Naive thymus-derived CD8-positive, alpha-beta T cell (primary cell): ENCODE measurements at regions not wholly inside any gene's neighbourhood (a gene's known extent, or its start where the extent isn't known, plus 50 kb on each side); places are given as distances from the start of the nearest gene placed in this dataset.
"Not testable (repeated sequence)": the region's sequence is repeated elsewhere in the genome, so short reads cannot be mapped to it uniquely, and the experiment has no call there.

ENCODE experiments used
- ATAC-seq, 2 donors: fragments of 150-1000 bp; cut with Tn5 transposase in 1 of 2; sonication (Bioruptor Pico), chemical (Tn5 transposase) in 1 of 2; 1 replicate in 1 of 2; 2 replicates in 1 of 2; pipeline ENCODE4 v1.10.0; 2021; ENCODE audit warnings: mild to moderate bottlenecking in 2 of 2, moderate library complexity in 2 of 2
- POLR2A ChIA-PET: fragments of 350-600 bp; sonication (Branson Sonifier 250); formaldehyde crosslinking; loops from one replicate; lab custom pipeline; 2021; ENCODE audit warnings: antibody characterized with exemption; lab: Charles Lee
- DNase-seq, 10 donors: peaks; one replicate each; pipeline versions ENCODE4 v3.0.0 to v3.0.0-alpha.2; 2020 to 2022
- H3K27ac Mint-ChIP-seq, 10 donors: one replicate each; pipeline ENCODE4 v1.8.0; 2020 to 2022; ENCODE audit warnings: mild to moderate bottlenecking in 10 of 10, mixed read lengths in 10 of 10, moderate library complexity in 4 of 10, inconsistent platforms in 1 of 10
- H3K27me3 Mint-ChIP-seq, 5 donors: one replicate each; pipeline ENCODE4 v1.8.0; 2021 to 2022; ENCODE audit warnings: mixed read lengths in 5 of 5
- H3K36me3 Mint-ChIP-seq, 3 donors: one replicate each; pipeline ENCODE4 v1.8.0; 2020 to 2022; ENCODE audit warnings: mixed read lengths in 3 of 3, mild to moderate bottlenecking in 2 of 3, inconsistent platforms in 1 of 3
- H3K4me1 Mint-ChIP-seq, 4 donors: one replicate each; pipeline ENCODE4 v1.8.0; 2021 to 2022; ENCODE audit warnings: mixed read lengths in 4 of 4
- H3K4me3 Mint-ChIP-seq, 10 donors: one replicate each; pipeline ENCODE4 v1.8.0; 2020 to 2022; ENCODE audit warnings: mild to moderate bottlenecking in 10 of 10, mixed read lengths in 10 of 10, moderate library complexity in 6 of 10, inconsistent platforms in 1 of 10
- H3K9me3 Mint-ChIP-seq, 9 donors: one replicate each; pipeline ENCODE4 v1.8.0; 2020 to 2022; ENCODE audit warnings: mixed read lengths in 9 of 9, mild to moderate bottlenecking in 3 of 9, inconsistent platforms in 1 of 9, moderate library complexity in 1 of 9

- POLR2A ChIA-PET = no interaction called here
- ATAC-seq = no peak
- H3K36me3 Mint-ChIP-seq = no peaks in the 10 kb centered on the region
- no peak overlapping the region for H3K27ac Mint-ChIP-seq
- H3K4me1 Mint-ChIP-seq = no peaks in the 10 kb centered on the region
- H3K4me3 Mint-ChIP-seq = no peak overlapping the region
- no peaks in the 10 kb centered on the region for H3K9me3 Mint-ChIP-seq
- DNase-seq = no peak
- H3K27me3 Mint-ChIP-seq = peaks cover 6 to 28% (median 9%) of the 10 kb centered on the region in 5 donors
These were observed 401.2 kb downstream of the SH2D4B start for GRCh38 chr10:80938903-80939302.

- POLR2A ChIA-PET = no interaction called here
- H3K4me1 Mint-ChIP-seq = no peaks in the 10 kb centered on the region
- no peak overlapping the region for H3K27ac Mint-ChIP-seq
- no peak overlapping the region for H3K4me3 Mint-ChIP-seq
- H3K36me3 Mint-ChIP-seq = no peaks in the 10 kb centered on the region
- ATAC-seq (no peak), DNase-seq (no peak)
- peaks cover 0 to under 1% (median 0%) of the 10 kb centered on the region in 9 donors for H3K9me3 Mint-ChIP-seq
- peaks cover 3 to 19% (median 17%) of the 10 kb centered on the region in 5 donors for H3K27me3 Mint-ChIP-seq
These were observed 407.7 kb downstream of the SH2D4B start for GRCh38 chr10:80945264-80945880.

DNA sequence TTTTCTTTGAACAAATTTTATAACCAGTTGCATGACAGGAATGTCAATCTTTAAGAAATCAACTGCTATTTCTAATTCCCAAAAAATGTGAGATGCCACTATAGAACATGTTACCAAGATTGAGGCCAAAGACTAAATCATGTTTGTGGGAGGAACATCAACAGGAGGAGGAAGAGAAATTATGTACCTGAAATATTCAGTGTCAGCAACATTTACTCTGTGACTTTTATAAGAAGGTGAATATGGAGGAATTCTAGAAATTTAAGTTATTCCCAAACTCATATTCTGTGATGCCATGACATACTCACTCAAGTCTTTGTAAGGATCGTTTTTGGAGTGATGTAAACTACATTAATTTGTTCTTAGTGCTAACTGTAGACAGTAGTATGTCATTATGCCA, 408.4 kb downstream of the SH2D4B start:
- Mint-ChIP-seq H3K9me3 (peaks cover 0 to 3% (median 0%) of the 10 kb centered on the region in 9 donors), H3K36me3 (no peaks in the 10 kb centered on the region), H3K4me1 (no peaks in the 10 kb centered on the region), H3K27me3 (peaks cover 3 to 19% (median 17%) of the 10 kb centered on the region in 5 donors), H3K27ac (no peak overlapping the region), H3K4me3 (no peak overlapping the region)
- POLR2A ChIA-PET = no interaction called here
- ATAC-seq = no peak
- DNase-seq = no peak

GRCh38 chr10:80946957-80947726, 409.4 kb downstream of the SH2D4B start:
- no peaks in the 10 kb centered on the region for H3K36me3 Mint-ChIP-seq
- H3K4me3 Mint-ChIP-seq = no peak overlapping the region
- POLR2A ChIA-PET = no interaction called here
- ATAC-seq (no peak), DNase-seq (no peak)
- H3K27ac Mint-ChIP-seq = no peak overlapping the region
- peaks cover 0 to 3% (median 0%) of the 10 kb centered on the region in 9 donors for H3K9me3 Mint-ChIP-seq
- H3K27me3 Mint-ChIP-seq = peaks cover 3 to 19% (median 17%) of the 10 kb centered on the region in 5 donors
- H3K4me1 Mint-ChIP-seq = no peaks in the 10 kb centered on the region

DNA sequence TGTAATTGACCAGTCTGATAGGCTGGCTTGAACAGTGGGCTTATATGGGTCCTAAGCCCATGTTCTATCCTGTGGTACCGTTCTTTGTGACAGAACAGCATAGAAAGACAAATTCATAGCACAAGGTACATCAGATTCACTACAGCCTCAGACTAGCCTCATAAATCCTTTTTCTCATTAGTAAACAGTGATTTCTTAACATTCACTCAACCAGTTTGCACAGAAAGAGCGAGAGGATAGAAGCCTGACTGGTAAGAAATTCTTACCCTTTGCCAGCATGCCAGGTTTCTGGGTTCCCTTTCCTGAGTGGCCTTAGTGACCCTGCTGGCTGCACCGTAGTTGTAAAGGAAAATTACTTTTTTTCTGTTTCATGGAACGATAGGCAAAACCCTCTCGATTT, 412.1 kb downstream of the SH2D4B start:
- peaks cover 0 to 6% (median 4%) of the 10 kb centered on the region in 5 donors for H3K27me3 Mint-ChIP-seq
- DNase-seq = no peak
- POLR2A ChIA-PET = no interaction called here
- H3K9me3 Mint-ChIP-seq = peaks cover 0 to 3% (median 0%) of the 10 kb centered on the region in 9 donors
- no peak overlapping the region for H3K4me3 Mint-ChIP-seq
- H3K4me1 Mint-ChIP-seq = no peaks in the 10 kb centered on the region
- no peak for ATAC-seq
- H3K36me3 Mint-ChIP-seq = no peaks in the 10 kb centered on the region
- no peak overlapping the region for H3K27ac Mint-ChIP-seq

DNA sequence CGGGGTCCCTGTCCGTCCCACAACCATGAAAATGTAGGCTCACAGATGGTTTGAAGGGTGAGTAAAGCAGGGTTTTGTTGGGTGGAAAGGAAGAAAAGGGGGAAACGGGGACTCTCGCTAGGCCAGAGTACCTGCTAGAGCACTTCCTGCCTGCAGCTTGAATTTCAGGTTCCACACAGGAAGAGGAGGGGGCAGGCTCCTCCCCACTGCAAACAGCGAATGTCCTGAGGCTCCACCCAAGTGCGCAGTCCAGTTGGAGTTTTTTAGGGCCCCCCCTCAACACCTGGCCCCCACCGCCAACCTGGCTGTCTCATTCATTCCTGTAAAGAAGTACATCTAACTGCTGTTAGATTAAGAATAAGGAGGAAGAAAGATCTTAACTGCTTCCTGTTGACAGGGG, 414.7 kb downstream of the SH2D4B start:
- Mint-ChIP-seq H3K4me1 (no peaks in the 10 kb centered on the region), H3K36me3 (no peaks in the 10 kb centered on the region), H3K27ac (peak overlapping the region in 1 of 10 donors; percentile 52), H3K27me3 (peaks cover 0 to 3% (median 0%) of the 10 kb centered on the region in 5 donors), H3K9me3 (peaks cover 0 to 3% (median 0%) of the 10 kb centered on the region in 9 donors), H3K4me3 (no peak overlapping the region)
- DNase-seq (no peak), ATAC-seq (no peak)
- POLR2A ChIA-PET = no interaction called here

DNA sequence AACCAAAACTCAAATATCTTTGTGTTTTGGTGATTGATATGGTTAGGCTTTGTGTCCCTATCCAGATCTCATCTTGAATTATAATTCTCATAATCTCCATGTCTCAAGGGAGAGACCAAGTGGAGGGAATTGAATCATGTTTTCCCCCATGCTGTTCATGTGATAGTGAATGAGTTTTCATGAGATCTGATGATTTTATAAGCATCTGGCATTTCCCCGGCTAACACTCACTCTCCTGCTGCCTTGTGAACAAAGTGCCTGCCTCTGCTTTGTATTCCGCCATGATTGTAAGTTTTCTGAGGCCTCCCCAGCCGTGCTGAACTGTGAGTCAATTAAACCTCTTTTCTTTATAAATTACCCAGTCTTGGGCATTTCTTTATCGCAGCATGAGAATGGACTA, 419.5 kb downstream of the SH2D4B start:
- Mint-ChIP-seq H3K27me3 (peaks cover 0 to 4% (median 0%) of the 10 kb centered on the region in 5 donors), H3K4me1 (no peaks in the 10 kb centered on the region), H3K4me3 (no peak overlapping the region), H3K9me3 (no peaks in the 10 kb centered on the region), H3K27ac (no peak overlapping the region), H3K36me3 (no peaks in the 10 kb centered on the region)
- no peak for DNase-seq
- ATAC-seq = no peak
- POLR2A ChIA-PET = no interaction called here

- Mint-ChIP-seq H3K4me1 (no peaks in the 10 kb centered on the region), H3K4me3 (no peak overlapping the region), H3K27ac (no peak overlapping the region), H3K36me3 (no peaks in the 10 kb centered on the region), H3K27me3 (peaks cover 3 to 10% (median 4%) of the 10 kb centered on the region in 5 donors), H3K9me3 (no peaks in the 10 kb centered on the region)
- DNase-seq = no peak
- no peak for ATAC-seq
- POLR2A ChIA-PET = interaction anchor here (0.7 kb wide), 1 partner anchor 395 kb away, joined by 3 read pairs; no protein-coding TSS in a partner anchor
These were observed 426.5 kb downstream of the SH2D4B start for GRCh38 chr10:80964179-80964578.

GRCh38 chr10:80964955-80965614, 427.4 kb downstream of the SH2D4B start:
- Mint-ChIP-seq H3K36me3 (no peaks in the 10 kb centered on the region), H3K27ac (no peak overlapping the region), H3K4me3 (no peak overlapping the region), H3K27me3 (peaks cover 3 to 10% (median 4%) of the 10 kb centered on the region in 5 donors), H3K9me3 (no peaks in the 10 kb centered on the region), H3K4me1 (no peaks in the 10 kb centered on the region)
- POLR2A ChIA-PET = no interaction called here
- ATAC-seq (no peak), DNase-seq (no peak)

- H3K4me3 Mint-ChIP-seq = no peak overlapping the region
- H3K27ac Mint-ChIP-seq = no peak overlapping the region
- DNase-seq = no peak
- no peak for ATAC-seq
- POLR2A ChIA-PET = no interaction called here
- H3K9me3 Mint-ChIP-seq = no peaks in the 10 kb centered on the region
- peaks cover 3 to 10% (median 4%) of the 10 kb centered on the region in 5 donors for H3K27me3 Mint-ChIP-seq
- no peaks in the 10 kb centered on the region for H3K36me3 Mint-ChIP-seq
- H3K4me1 Mint-ChIP-seq = no peaks in the 10 kb centered on the region
These were observed 428.8 kb downstream of the SH2D4B start for GRCh38 chr10:80966326-80966986.

- H3K9me3 Mint-ChIP-seq, ATAC-seq, H3K27me3 Mint-ChIP-seq, H3K27ac Mint-ChIP-seq, H3K4me1 Mint-ChIP-seq, H3K36me3 Mint-ChIP-seq, POLR2A ChIA-PET, DNase-seq, H3K4me3 Mint-ChIP-seq: not testable (repeated sequence)
These were observed 429.7 kb downstream of the SH2D4B start for GRCh38 chr10:80967357-80967756.

GRCh38 chr10:80968903-80969302, 431.2 kb downstream of the SH2D4B start:
- no peaks in the 10 kb centered on the region for H3K4me1 Mint-ChIP-seq
- H3K27me3 Mint-ChIP-seq = peaks cover 1 to 10% (median 4%) of the 10 kb centered on the region in 5 donors
- H3K27ac Mint-ChIP-seq = no peak overlapping the region
- no peaks in the 10 kb centered on the region for H3K36me3 Mint-ChIP-seq
- no peak for DNase-seq
- ATAC-seq = no peak
- H3K4me3 Mint-ChIP-seq = no peak overlapping the region
- H3K9me3 Mint-ChIP-seq = peaks cover 0 to 2% (median 0%) of the 10 kb centered on the region in 9 donors
- POLR2A ChIA-PET = no interaction called here
